HepG2 (cell line): ENCODE measurements at regions not wholly inside any gene's neighbourhood (a gene's known extent, or its start where the extent isn't known, plus 50 kb on each side); places are given as distances from the start of the nearest gene placed in this dataset.

Source experiments
- ATAC-seq: fragments of 200-7000 bp; cut with Tn5 transposase; 3 replicates; pipeline ENCODE4 v1.9.1; 2020; ENCODE audit warnings: mild to moderate bottlenecking, moderate library complexity
- BruUV-seq: library from RNA; stranded (reverse); fragments of 400-500 nt; replicated peaks from 2 replicates; lab custom pipeline; 2021; lab: Mats Ljungman, UMichigan
- CTCF ChIA-PET: fragments of 300-600 bp; formaldehyde crosslinking; extraction: SDS; loops from one replicate; lab custom pipeline; 2021; ENCODE audit warnings: low total read pairs, inconsistent platforms, low intra/inter-chr PET ratio; lab: Yijun Ruan, JAX
- POLR2A ChIA-PET: fragments of 350-600 bp; sonication (Branson Sonifier 250); formaldehyde crosslinking; loops from one replicate; lab custom pipeline; 2020; ENCODE audit warnings: antibody characterized with exemption, inconsistent platforms; lab: Yijun Ruan, JAX
- DNase-seq: peaks from one replicate; pipeline ENCODE4 v3.0.0-alpha.2; 2015; ENCODE audit warnings: low spot score
- FAIRE-seq: peaks from 3 replicates; lab custom pipeline; 2011; peaks lifted over from hg19 to GRCh38; lab: Jason Lieb, UNC
- H2AFZ ChIP-seq: one replicate; pipeline ENCODE4 v1.6.1; 2011; ENCODE audit warnings: low read length, inconsistent platforms
- H3K27ac ChIP-seq: fragments of 300-600 bp; 3 replicates; pipeline ENCODE4 v1.8.0; 2011; ENCODE audit warnings: mixed run types, mild to moderate bottlenecking, mixed read lengths, low read length, inconsistent platforms; ENCODE audit not compliant: insufficient read depth; ENCODE audit errors: extremely low read length
- H3K27me3 ChIP-seq, 2 experiments: fragments of 200-600 bp in 1 of 2; 2 replicates in 1 of 2; 3 replicates in 1 of 2; pipeline versions ENCODE4 v1.6.0 to v1.8.0; 2011; ENCODE audit warnings: low read length in 2 of 2, mild to moderate bottlenecking in 2 of 2, moderate library complexity in 2 of 2, inconsistent platforms in 1 of 2; ENCODE audit not compliant: insufficient read depth in 2 of 2, control insufficient read depth in 1 of 2
- H3K36me3 ChIP-seq, 2 experiments: fragments of 200-600 bp in 1 of 2; replicated peaks in 1 of 2; 2 replicates in 1 of 2; 3 replicates in 1 of 2; pipeline versions ENCODE4 v1.5.1 to v1.8.0; 2011; ENCODE audit warnings: low read length in 2 of 2, inconsistent platforms in 1 of 2; ENCODE audit not compliant: insufficient read depth in 2 of 2, control insufficient read depth in 1 of 2
- H3K4me1 ChIP-seq: 2 replicates; pipeline ENCODE4 v1.5.1; 2012; ENCODE audit warnings: low read length, inconsistent platforms; ENCODE audit not compliant: insufficient read depth
- H3K4me2 ChIP-seq: 2 replicates; pipeline ENCODE4 v1.6.0; 2011; ENCODE audit warnings: low read depth, low read length, inconsistent platforms
- H3K4me3 ChIP-seq, 3 experiments: fragments of 200-600 bp in 1 of 3; sonication (generic), shearing (Covaris generic) in 1 of 3; replicated peaks in 1 of 3; 2 replicates each; pipeline ENCODE4 v1.5.1; 2011 to 2016; ENCODE audit warnings: low read length in 3 of 3, inconsistent platforms in 2 of 3, low read depth in 2 of 3, mild to moderate bottlenecking in 2 of 3, control low read depth in 1 of 3, mixed read lengths in 1 of 3; ENCODE audit not compliant: insufficient read depth in 1 of 3
- H3K79me2 ChIP-seq: one replicate; pipeline ENCODE4 v1.6.1; 2011; ENCODE audit warnings: low read length, inconsistent platforms; ENCODE audit not compliant: insufficient read depth
- H3K9ac ChIP-seq: 2 replicates; pipeline ENCODE4 v1.6.0; 2011; ENCODE audit warnings: mild to moderate bottlenecking, low read depth, low read length, inconsistent platforms; ENCODE audit not compliant: insufficient read depth
- H3K9me3 ChIP-seq: 2 replicates; pipeline ENCODE4 v1.5.1; 2012; ENCODE audit warnings: mild to moderate bottlenecking, low read length
- H4K20me1 ChIP-seq: 2 replicates; pipeline ENCODE4 v1.6.0; 2011; ENCODE audit warnings: inconsistent platforms, mild to moderate bottlenecking, low read length, moderate library complexity; ENCODE audit not compliant: insufficient read depth
- GATA4 ChIP-seq: sonication (generic); IDR thresholded peaks from 2 replicates; pipeline ENCODE4 v1.6.1; 2016; ENCODE audit warnings: antibody characterized with exemption, low read depth, borderline replicate concordance
- SP140L ChIP-seq: sonication (generic); formaldehyde crosslinking; IDR thresholded peaks from 2 replicates; pipeline ENCODE4 v1.4.0; 2020; ENCODE audit warnings: missing genetic modification reagents, borderline replicate concordance
- ZNF564 ChIP-seq: sonication (generic); formaldehyde crosslinking; IDR thresholded peaks from 2 replicates; pipeline ENCODE4 v1.8.1; 2023; ENCODE audit warnings: mild to moderate bottlenecking, missing genetic modification reagents
- ZNF678 ChIP-seq: sonication (generic); formaldehyde crosslinking; IDR thresholded peaks from 2 replicates; pipeline ENCODE4 v1.4.0; 2020; ENCODE audit warnings: mild to moderate bottlenecking, missing genetic modification reagents
- WGBS: methylation state at CpG from one replicate; pipeline ENCODE4 v1.1.6; 2017; ENCODE audit warnings: low lambda C conversion rate; 5-methylcytosine and 5-hydroxymethylcytosine counted together
- in situ Hi-C: cut with HindIII; loops from 2 replicates; pipeline ENCODE4 v1.10.0; 2017; ENCODE audit warnings: low pct_unique_long_range_greater_than_20kb; ENCODE audit not compliant: extremely low pct_ligation_motif_present
- intact Hi-C: fragments of 100-400 bp; cut with micrococcal nuclease; formaldehyde crosslinking; loops from one replicate; pipeline ENCODE4 v1.10.0; 2022; ENCODE audit not compliant: unreplicated experiment
- TF ChIP-seq, protein P1 (sequence below): sonication (generic); formaldehyde crosslinking; IDR thresholded peaks from 2 replicates; pipeline ENCODE4 v1.5.0; 2020; ENCODE audit warnings: mild to moderate bottlenecking, missing genetic modification reagents, borderline replicate concordance
- TF ChIP-seq, protein P2 (sequence below): sonication (generic); formaldehyde crosslinking; IDR thresholded peaks from 2 replicates; pipeline ENCODE4 v1.9.0; 2021; ENCODE audit warnings: missing genetic modification reagents, borderline replicate concordance

DNA sequence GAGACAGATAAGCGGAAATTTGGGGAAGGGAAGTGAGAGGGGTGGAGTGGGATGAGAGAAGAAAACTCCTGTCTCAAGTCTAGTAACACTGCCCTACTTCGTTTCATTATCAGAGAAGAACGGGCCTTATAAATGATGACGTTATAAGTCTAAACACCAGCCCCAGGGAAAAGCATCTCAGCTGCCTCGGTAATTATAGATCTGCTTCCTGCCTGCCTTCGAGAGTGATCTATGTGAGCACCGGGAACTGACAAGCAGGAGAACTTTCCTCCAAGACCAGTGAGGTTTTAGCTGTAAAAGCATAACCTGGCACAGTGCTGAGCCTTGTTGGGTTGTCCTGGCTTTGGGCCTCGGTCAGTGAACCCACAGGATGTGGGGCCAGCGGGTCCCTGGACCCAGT lies 227.9 kb upstream of the SIX2 start:
- Histone ChIP-seq H3K4me1 (peaks cover 18% of the 10 kb centered on the region), H3K79me2 (no peaks in the 10 kb centered on the region), H3K9me3 (no peaks in the 10 kb centered on the region), H3K27me3 (no peaks in the 10 kb centered on the region; a peak in 2 of 5 replicates), H3K4me2 (no peak overlapping the region), H3K27ac (no peak overlapping the region), H3K9ac (no peak overlapping the region), H3K36me3 (no peaks in the 10 kb centered on the region), H2AFZ (no peak overlapping the region), H3K4me3 (no peak overlapping the region), H4K20me1 (no peaks in the 10 kb centered on the region)
- ChIA-PET POLR2A (interaction anchor here (0.8 to 2.6 kb wide), 3 partner anchors 20 to 94 kb away, joined by 5 to 22 read pairs (median 14); no protein-coding TSS in a partner anchor), CTCF (no interaction called here)
- ATAC-seq (no peak), FAIRE-seq (no peak), DNase-seq (no peak)
- in situ Hi-C loops, result no loop called here
- TF ChIP-seq GATA4 (no peak), ZNF564 (CRISPR knock-in tag) (no peak), ZNF678 (no peak), SP140L (no peak)
- TF ChIP-seq, protein P1, sequence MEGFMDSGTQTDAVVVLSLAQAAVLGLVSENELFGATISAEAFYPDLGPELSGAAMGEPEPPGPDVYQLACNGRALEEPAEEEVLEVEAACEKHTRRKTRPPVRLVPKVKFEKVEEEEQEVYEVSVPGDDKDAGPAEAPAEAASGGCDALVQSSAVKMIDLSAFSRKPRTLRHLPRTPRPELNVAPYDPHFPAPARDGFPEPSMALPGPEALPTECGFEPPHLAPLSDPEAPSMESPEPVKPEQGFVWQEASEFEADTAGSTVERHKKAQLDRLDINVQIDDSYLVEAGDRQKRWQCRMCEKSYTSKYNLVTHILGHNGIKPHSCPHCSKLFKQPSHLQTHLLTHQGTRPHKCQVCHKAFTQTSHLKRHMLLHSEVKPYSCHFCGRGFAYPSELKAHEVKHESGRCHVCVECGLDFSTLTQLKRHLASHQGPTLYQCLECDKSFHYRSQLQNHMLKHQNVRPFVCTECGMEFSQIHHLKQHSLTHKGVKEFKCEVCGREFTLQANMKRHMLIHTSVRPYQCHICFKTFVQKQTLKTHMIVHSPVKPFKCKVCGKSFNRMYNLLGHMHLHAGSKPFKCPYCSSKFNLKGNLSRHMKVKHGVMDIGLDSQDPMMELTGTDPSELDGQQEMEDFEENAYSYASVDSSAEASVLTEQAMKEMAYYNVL (CRISPR knock-in tag), result no peak
- TF ChIP-seq, protein P2, sequence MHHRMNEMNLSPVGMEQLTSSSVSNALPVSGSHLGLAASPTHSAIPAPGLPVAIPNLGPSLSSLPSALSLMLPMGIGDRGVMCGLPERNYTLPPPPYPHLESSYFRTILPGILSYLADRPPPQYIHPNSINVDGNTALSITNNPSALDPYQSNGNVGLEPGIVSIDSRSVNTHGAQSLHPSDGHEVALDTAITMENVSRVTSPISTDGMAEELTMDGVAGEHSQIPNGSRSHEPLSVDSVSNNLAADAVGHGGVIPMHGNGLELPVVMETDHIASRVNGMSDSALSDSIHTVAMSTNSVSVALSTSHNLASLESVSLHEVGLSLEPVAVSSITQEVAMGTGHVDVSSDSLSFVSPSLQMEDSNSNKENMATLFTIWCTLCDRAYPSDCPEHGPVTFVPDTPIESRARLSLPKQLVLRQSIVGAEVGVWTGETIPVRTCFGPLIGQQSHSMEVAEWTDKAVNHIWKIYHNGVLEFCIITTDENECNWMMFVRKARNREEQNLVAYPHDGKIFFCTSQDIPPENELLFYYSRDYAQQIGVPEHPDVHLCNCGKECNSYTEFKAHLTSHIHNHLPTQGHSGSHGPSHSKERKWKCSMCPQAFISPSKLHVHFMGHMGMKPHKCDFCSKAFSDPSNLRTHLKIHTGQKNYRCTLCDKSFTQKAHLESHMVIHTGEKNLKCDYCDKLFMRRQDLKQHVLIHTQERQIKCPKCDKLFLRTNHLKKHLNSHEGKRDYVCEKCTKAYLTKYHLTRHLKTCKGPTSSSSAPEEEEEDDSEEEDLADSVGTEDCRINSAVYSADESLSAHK, result no peak
- WGBS, result 78% methylated on average over 8 of the region's 9 CpGs
- intact Hi-C loops, result no loop called here
- no TSS peak for BruUV-seq
